Liver (tissue), 7 donors: ENCODE measurements at regions not wholly inside any gene's neighbourhood (a gene's known extent, or its start where the extent isn't known, plus 50 kb on each side); places are given as distances from the start of the nearest gene placed in this dataset.

Source experiments
- DNase-seq: peaks from one replicate; pipeline ENCODE4 v3.0.0-alpha.2; 2017; ENCODE audit warnings: low spot score
- H3K27ac ChIP-seq, 2 donors: one replicate each; pipeline ENCODE4 v1.7.0; 2013; ENCODE audit warnings: inconsistent platforms in 2 of 2, low read length in 2 of 2, control low read depth in 1 of 2, low read depth in 1 of 2, mild to moderate bottlenecking in 1 of 2
- H3K27me3 ChIP-seq, 4 donors: one replicate each; pipeline versions ENCODE4 v1.6.1 to v1.7.0; 2013; ENCODE audit warnings: low read length in 3 of 4, inconsistent platforms in 1 of 4, mild to moderate bottlenecking in 1 of 4, moderate library complexity in 1 of 4; ENCODE audit not compliant: control insufficient read depth in 4 of 4, insufficient read depth in 4 of 4
- H3K36me3 ChIP-seq, 4 donors: one replicate each; pipeline versions ENCODE4 v1.6.1 to v1.7.0; 2013; ENCODE audit warnings: low read length in 3 of 4, mild to moderate bottlenecking in 3 of 4, low read depth in 1 of 4, moderate library complexity in 1 of 4; ENCODE audit not compliant: control insufficient read depth in 4 of 4, insufficient read depth in 3 of 4
- H3K4me1 ChIP-seq, 4 donors: one replicate each; pipeline versions ENCODE4 v1.6.1 to v1.7.0; 2013; ENCODE audit warnings: low read length in 3 of 4, mild to moderate bottlenecking in 3 of 4, moderate library complexity in 1 of 4; ENCODE audit not compliant: control insufficient read depth in 4 of 4, insufficient read depth in 4 of 4
- H3K4me3 ChIP-seq, 3 donors: one replicate each; pipeline versions ENCODE4 v1.6.1 to v1.7.0; 2013; ENCODE audit warnings: low read length in 3 of 3, control low read depth in 1 of 3, low read depth in 1 of 3, mild to moderate bottlenecking in 1 of 3
- H3K9ac ChIP-seq, 2 donors: one replicate each; pipeline ENCODE4 v1.7.0; 2013; ENCODE audit warnings: low read length in 2 of 2, mild to moderate bottlenecking in 2 of 2, moderate library complexity in 2 of 2, control low read depth in 1 of 2, low read depth in 1 of 2
- H3K9me3 ChIP-seq, 4 donors: one replicate each; pipeline versions ENCODE4 v1.6.1 to v1.7.0; 2013; ENCODE audit warnings: low read length in 3 of 4; ENCODE audit not compliant: control insufficient read depth in 4 of 4
- FOXA1 ChIP-seq: IDR thresholded peaks from 2 replicates; pipeline ENCODE4 v1.6.1; 2016; ENCODE audit warnings: antibody characterized with exemption
- HNF4A ChIP-seq, 2 donors: conservative IDR thresholded peaks; 2 replicates each; pipeline ENCODE4 v1.6.1; 2016; ENCODE audit warnings: antibody characterized with exemption in 2 of 2, mild to moderate bottlenecking in 2 of 2
- HNF4G ChIP-seq: IDR thresholded peaks from 2 replicates; pipeline ENCODE4 v1.6.1; 2016; ENCODE audit warnings: antibody characterized with exemption
- JUND ChIP-seq, 2 donors: IDR thresholded peaks; 2 replicates each; pipeline ENCODE4 v1.6.1; 2016; ENCODE audit warnings: antibody characterized with exemption in 2 of 2
- NR2F2 ChIP-seq: IDR thresholded peaks from 2 replicates; pipeline ENCODE4 v1.6.1; 2016; ENCODE audit warnings: antibody characterized with exemption
- RAD21 ChIP-seq, 2 donors: IDR thresholded peaks; 2 replicates each; pipeline ENCODE4 v1.6.1; 2016; ENCODE audit warnings: antibody characterized with exemption in 2 of 2, mild to moderate bottlenecking in 2 of 2
- RXRA ChIP-seq, 2 donors: IDR thresholded peaks; 2 replicates each; pipeline ENCODE4 v1.6.1; 2017 to 2018; ENCODE audit warnings: antibody characterized with exemption in 2 of 2, mild to moderate bottlenecking in 1 of 2
- SP1 ChIP-seq: IDR thresholded peaks from 2 replicates; pipeline ENCODE4 v1.6.1; 2018; ENCODE audit warnings: antibody characterized with exemption, mild to moderate bottlenecking
- TAF1 ChIP-seq: conservative IDR thresholded peaks from 2 replicates; pipeline ENCODE4 v1.6.1; 2016; ENCODE audit warnings: antibody characterized with exemption, mild to moderate bottlenecking
- YY1 ChIP-seq: IDR thresholded peaks from 2 replicates; pipeline ENCODE4 v1.6.1; 2016; ENCODE audit warnings: antibody characterized with exemption, mild to moderate bottlenecking
- WGBS: extraction: QIAGEN DNeasy Blood & Tissue Kit; methylation state at CpG from one replicate; pipeline ENCODE4 v1.1.7; 2013; 5-methylcytosine and 5-hydroxymethylcytosine counted together
- TF ChIP-seq, protein P1 (sequence below): IDR thresholded peaks from 2 replicates; pipeline ENCODE4 v1.6.1; 2016; ENCODE audit warnings: antibody characterized with exemption
- TF ChIP-seq, protein P2 (sequence below): IDR thresholded peaks from 2 replicates; pipeline ENCODE4 v1.6.1; 2016; ENCODE audit warnings: antibody characterized with exemption
- TF ChIP-seq, protein P3 (sequence below): IDR thresholded peaks from 2 replicates; pipeline ENCODE4 v1.6.1; 2016; ENCODE audit warnings: antibody characterized with exemption, mild to moderate bottlenecking
- donor health status: healthy.
- donor health status: healthy.
- donor health status: healthy.
- donor health status: healthy.

- Histone ChIP-seq H3K4me1 (peaks cover 0 to 2% (median 0%) of the 10 kb centered on the region in 4 donors), H3K27me3 (no peaks in the 10 kb centered on the region), H3K9me3 (no peaks in the 10 kb centered on the region), H3K36me3 (no peaks in the 10 kb centered on the region), H3K9ac (no peak overlapping the region), H3K27ac (no peak overlapping the region), H3K4me3 (no peak overlapping the region)
- 66% methylated on average over 6 of the region's 6 CpGs for WGBS
- no peak for DNase-seq
- TF ChIP-seq, protein P1, sequence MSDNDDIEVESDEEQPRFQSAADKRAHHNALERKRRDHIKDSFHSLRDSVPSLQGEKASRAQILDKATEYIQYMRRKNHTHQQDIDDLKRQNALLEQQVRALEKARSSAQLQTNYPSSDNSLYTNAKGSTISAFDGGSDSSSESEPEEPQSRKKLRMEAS: no peak
- TF ChIP-seq JUND (IDR thresholded peaks at IDR 0.05): peak in 1 of 2 donors; percentile 65
Measured at GRCh38 chrY:14340459-14341143, 183.7 kb upstream of the NLGN4Y start.

DNA sequence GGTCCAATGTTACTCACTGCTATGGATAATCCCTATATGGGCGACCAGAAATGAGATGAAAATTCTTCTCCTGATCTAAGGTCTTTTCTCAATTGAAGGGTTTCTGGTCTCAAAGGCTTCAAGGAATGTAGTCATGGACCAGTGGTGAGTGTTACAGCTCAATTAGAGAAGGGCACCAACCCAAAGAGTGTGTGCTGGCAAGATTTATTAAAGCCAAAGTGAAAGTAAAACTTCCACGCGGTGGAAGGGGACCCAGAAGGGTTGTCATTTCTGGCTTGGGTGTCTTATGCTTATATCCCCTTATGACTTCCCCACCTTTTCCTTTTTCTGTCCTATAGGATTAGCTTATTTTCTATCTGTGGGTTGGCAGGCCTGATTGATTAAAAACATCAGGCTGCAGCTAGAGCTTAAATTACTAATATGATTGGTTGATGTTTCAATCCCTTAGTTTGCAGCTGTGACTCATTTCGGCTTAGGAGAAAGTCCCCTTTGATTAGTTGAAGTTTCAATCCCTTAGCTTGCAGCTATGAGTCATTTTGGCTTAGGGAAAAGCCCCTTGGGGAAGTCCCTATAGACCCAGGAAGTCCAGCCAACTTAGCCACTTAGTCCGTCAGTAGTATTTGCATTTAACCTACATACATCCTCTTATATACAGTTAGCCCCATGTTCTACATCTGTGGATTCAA lies 179.5 kb upstream of the NLGN4Y start:
- H3K9ac ChIP-seq: no peak overlapping the region
- peaks cover 0 to 2% (median 0%) of the 10 kb centered on the region in 4 donors for H3K4me1 ChIP-seq
- WGBS: 45% methylated on average over 5 of the region's 5 CpGs
- no peaks in the 10 kb centered on the region for H3K27me3 ChIP-seq
- no peak for DNase-seq
- H3K36me3 ChIP-seq: no peaks in the 10 kb centered on the region
- peak overlapping the region in 1 of 3 donors; percentile 17 for H3K4me3 ChIP-seq
- no peaks in the 10 kb centered on the region for H3K9me3 ChIP-seq
- TF ChIP-seq RXRA (IDR thresholded peaks at IDR 0.05): no peak
- peak in 1 of 2 donors; percentile 18 for TF ChIP-seq JUND (IDR thresholded peaks at IDR 0.05)
- H3K27ac ChIP-seq: no peak overlapping the region

- TF ChIP-seq, protein P2, sequence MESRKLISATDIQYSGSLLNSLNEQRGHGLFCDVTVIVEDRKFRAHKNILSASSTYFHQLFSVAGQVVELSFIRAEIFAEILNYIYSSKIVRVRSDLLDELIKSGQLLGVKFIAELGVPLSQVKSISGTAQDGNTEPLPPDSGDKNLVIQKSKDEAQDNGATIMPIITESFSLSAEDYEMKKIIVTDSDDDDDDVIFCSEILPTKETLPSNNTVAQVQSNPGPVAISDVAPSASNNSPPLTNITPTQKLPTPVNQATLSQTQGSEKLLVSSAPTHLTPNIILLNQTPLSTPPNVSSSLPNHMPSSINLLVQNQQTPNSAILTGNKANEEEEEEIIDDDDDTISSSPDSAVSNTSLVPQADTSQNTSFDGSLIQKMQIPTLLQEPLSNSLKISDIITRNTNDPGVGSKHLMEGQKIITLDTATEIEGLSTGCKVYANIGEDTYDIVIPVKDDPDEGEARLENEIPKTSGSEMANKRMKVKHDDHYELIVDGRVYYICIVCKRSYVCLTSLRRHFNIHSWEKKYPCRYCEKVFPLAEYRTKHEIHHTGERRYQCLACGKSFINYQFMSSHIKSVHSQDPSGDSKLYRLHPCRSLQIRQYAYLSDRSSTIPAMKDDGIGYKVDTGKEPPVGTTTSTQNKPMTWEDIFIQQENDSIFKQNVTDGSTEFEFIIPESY: no peak
- TF ChIP-seq TAF1 (no peak), YY1 (no peak), FOXA1 (no peak), HNF4G (no peak), JUND (IDR thresholded peaks at IDR 0.05) (no peak)
- 46% methylated on average over 1 of the region's 1 CpG for WGBS
- no peak overlapping the region for H3K9ac ChIP-seq
- no peaks in the 10 kb centered on the region for H3K4me1 ChIP-seq
- DNase-seq: no peak
- H3K27ac ChIP-seq: no peak overlapping the region
- H3K9me3 ChIP-seq: no peaks in the 10 kb centered on the region
- no peak overlapping the region for H3K4me3 ChIP-seq
- no peaks in the 10 kb centered on the region for H3K27me3 ChIP-seq
- H3K36me3 ChIP-seq: no peaks in the 10 kb centered on the region
Measured at GRCh38 chrY:14351590-14351989, 172.7 kb upstream of the NLGN4Y start.

- 62% methylated on average over 2 of the region's 2 CpGs for WGBS
- Histone ChIP-seq H3K4me1 (no peaks in the 10 kb centered on the region), H3K9ac (no peak overlapping the region), H3K36me3 (no peaks in the 10 kb centered on the region), H3K27ac (no peak overlapping the region), H3K9me3 (no peaks in the 10 kb centered on the region), H3K4me3 (no peak overlapping the region), H3K27me3 (no peaks in the 10 kb centered on the region)
- DNase-seq: no peak
- TF ChIP-seq TAF1 (no peak), HNF4A (conservative IDR thresholded peaks at IDR 0.05) (no peak), SP1 (no peak), RAD21 (IDR thresholded peaks at IDR 0.05) (no peak), YY1 (no peak), NR2F2 (no peak), FOXA1 (no peak), RXRA (IDR thresholded peaks at IDR 0.05) (no peak)
- TF ChIP-seq, protein P3, sequence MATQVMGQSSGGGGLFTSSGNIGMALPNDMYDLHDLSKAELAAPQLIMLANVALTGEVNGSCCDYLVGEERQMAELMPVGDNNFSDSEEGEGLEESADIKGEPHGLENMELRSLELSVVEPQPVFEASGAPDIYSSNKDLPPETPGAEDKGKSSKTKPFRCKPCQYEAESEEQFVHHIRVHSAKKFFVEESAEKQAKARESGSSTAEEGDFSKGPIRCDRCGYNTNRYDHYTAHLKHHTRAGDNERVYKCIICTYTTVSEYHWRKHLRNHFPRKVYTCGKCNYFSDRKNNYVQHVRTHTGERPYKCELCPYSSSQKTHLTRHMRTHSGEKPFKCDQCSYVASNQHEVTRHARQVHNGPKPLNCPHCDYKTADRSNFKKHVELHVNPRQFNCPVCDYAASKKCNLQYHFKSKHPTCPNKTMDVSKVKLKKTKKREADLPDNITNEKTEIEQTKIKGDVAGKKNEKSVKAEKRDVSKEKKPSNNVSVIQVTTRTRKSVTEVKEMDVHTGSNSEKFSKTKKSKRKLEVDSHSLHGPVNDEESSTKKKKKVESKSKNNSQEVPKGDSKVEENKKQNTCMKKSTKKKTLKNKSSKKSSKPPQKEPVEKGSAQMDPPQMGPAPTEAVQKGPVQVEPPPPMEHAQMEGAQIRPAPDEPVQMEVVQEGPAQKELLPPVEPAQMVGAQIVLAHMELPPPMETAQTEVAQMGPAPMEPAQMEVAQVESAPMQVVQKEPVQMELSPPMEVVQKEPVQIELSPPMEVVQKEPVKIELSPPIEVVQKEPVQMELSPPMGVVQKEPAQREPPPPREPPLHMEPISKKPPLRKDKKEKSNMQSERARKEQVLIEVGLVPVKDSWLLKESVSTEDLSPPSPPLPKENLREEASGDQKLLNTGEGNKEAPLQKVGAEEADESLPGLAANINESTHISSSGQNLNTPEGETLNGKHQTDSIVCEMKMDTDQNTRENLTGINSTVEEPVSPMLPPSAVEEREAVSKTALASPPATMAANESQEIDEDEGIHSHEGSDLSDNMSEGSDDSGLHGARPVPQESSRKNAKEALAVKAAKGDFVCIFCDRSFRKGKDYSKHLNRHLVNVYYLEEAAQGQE: no peak
Measured at GRCh38 chrY:14356154-14356553, 168.2 kb upstream of the NLGN4Y start.
